ENCODE measurements at regions not wholly inside any gene's neighbourhood (a gene's known extent, or its start where the extent isn't known, plus 50 kb on each side); places are given as distances from the start of the nearest gene placed in this dataset.
"Not testable (repeated sequence)": the region's sequence is repeated elsewhere in the genome, so short reads cannot be mapped to it uniquely, and the experiment has no call there.

GRCh38 chr11:71638801-71639519 is 56.3 kb upstream of the KRTAP5-11 start:
- POLR2A ChIA-PET, result not testable (repeated sequence)
- CTCF ChIA-PET, result interaction anchor here (0.8 kb wide), 1 partner anchor 15 kb away, joined by 3 read pairs; no protein-coding TSS in a partner anchor

- CTCF ChIA-PET, result interaction anchor here (0.8 kb wide), 1 partner anchor 14 kb away, joined by 3 read pairs; no protein-coding TSS in a partner anchor
- POLR2A ChIA-PET, result not testable (repeated sequence)
Observed at GRCh38 chr11:71639520-71639849, 56.8 kb upstream of the KRTAP5-11 start.

- POLR2A ChIA-PET, result not testable (repeated sequence)
- CTCF ChIA-PET, result interaction anchor here (0.8 kb wide), 1 partner anchor 14 kb away, joined by 3 read pairs; no protein-coding TSS in a partner anchor
Observed at GRCh38 chr11:71639916-71640315, 57.2 kb upstream of the KRTAP5-11 start.

GRCh38 chr11:71647078-71647477 is 64.4 kb upstream of the KRTAP5-11 start:
- POLR2A ChIA-PET, CTCF ChIA-PET: not testable (repeated sequence)

- CTCF ChIA-PET, result not testable (repeated sequence)
Observed at GRCh38 chr11:71652998-71653397, 70.3 kb upstream of the KRTAP5-11 start.

GRCh38 chr11:71654423-71654822 is 71.7 kb upstream of the KRTAP5-11 start:
- CTCF ChIA-PET, result interaction anchor here (1.2 kb wide), 1 partner anchor 15 kb away, joined by 3 read pairs; no protein-coding TSS in a partner anchor
- POLR2A ChIA-PET, result not testable (repeated sequence)

More at GRCh38 chr11:71652998-71653397, 70.3 kb upstream of the KRTAP5-11 start:
- POLR2A ChIA-PET, result not testable (repeated sequence)

GRCh38 chr11:71655041-71655440 is 72.4 kb upstream of the KRTAP5-11 start:
- CTCF ChIA-PET, POLR2A ChIA-PET: not testable (repeated sequence)

GRCh38 chr11:71656513-71656912 is 73.8 kb upstream of the KRTAP5-11 start:
- POLR2A ChIA-PET, CTCF ChIA-PET: not testable (repeated sequence)

GRCh38 chr11:71664941-71665340 is 82.3 kb upstream of the KRTAP5-11 start:
- CTCF ChIA-PET, POLR2A ChIA-PET: not testable (repeated sequence)

GRCh38 chr11:71698110-71698509 is 115.4 kb upstream of the KRTAP5-11 start:
- POLR2A ChIA-PET, CTCF ChIA-PET: not testable (repeated sequence)

GRCh38 chr11:71698961-71699360 is 116.3 kb upstream of the KRTAP5-11 start:
- CTCF ChIA-PET, result interaction anchor here (0.6 kb wide), 1 partner anchor 422 kb away, joined by 3 read pairs; no protein-coding TSS in a partner anchor
- POLR2A ChIA-PET, result not testable (repeated sequence)

GRCh38 chr11:71701435-71702291 is 119.0 kb upstream of the KRTAP5-11 start:
- CTCF ChIA-PET, POLR2A ChIA-PET: not testable (repeated sequence)

GRCh38 chr11:71705086-71705737 is 122.5 kb upstream of the KRTAP5-11 start:
- CTCF ChIA-PET, POLR2A ChIA-PET: not testable (repeated sequence)

GRCh38 chr11:71705738-71706432 is 123.2 kb upstream of the KRTAP5-11 start:
- CTCF ChIA-PET, POLR2A ChIA-PET: not testable (repeated sequence)

- POLR2A ChIA-PET, result not testable (repeated sequence)
- CTCF ChIA-PET, result interaction anchor here (0.7 kb wide), 1 partner anchor 100 kb away, joined by 3 read pairs; no protein-coding TSS in a partner anchor
Observed at GRCh38 chr11:71707083-71707482, 124.4 kb upstream of the KRTAP5-11 start.

- CTCF ChIA-PET, POLR2A ChIA-PET: not testable (repeated sequence)
Observed at GRCh38 chr11:71709541-71709940, 123.5 kb upstream of the DEFB108B start.

GRCh38 chr11:71710171-71710671 is 122.8 kb upstream of the DEFB108B start:
- POLR2A ChIA-PET, CTCF ChIA-PET: not testable (repeated sequence)

- CTCF ChIA-PET, POLR2A ChIA-PET: not testable (repeated sequence)
Observed at GRCh38 chr11:71710701-71711385, 122.2 kb upstream of the DEFB108B start.

- CTCF ChIA-PET, POLR2A ChIA-PET: not testable (repeated sequence)
Observed at GRCh38 chr11:71712350-71712749, 120.7 kb upstream of the DEFB108B start.
